ENCODE measurements at regions not wholly inside any gene's neighbourhood (a gene's known extent, or its start where the extent isn't known, plus 50 kb on each side); places are given as distances from the start of the nearest gene placed in this dataset.
"Not testable (repeated sequence)": the region's sequence is repeated elsewhere in the genome, so short reads cannot be mapped to it uniquely, and the experiment has no call there.

DNA sequence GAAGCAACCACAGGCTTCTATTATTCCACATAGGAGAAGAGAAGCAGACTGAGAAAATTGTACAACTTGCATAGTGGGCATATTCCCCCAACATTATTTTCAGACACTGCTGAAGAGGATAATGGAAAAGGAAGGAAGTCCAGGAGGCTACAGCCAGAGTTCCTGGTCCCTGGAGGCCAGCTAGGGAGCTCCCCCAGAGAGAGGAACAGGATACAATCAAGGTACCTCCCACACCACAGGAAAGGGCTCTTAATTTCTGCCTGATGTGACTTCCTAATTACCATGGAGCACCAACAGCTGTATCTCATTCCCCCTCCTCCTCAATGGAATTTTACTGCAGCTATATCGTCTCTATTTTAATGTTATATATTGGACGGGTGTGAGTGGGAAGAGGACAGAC lies 594.3 kb upstream of the NRSN1 start:
- DNase-seq: no peak

DNA sequence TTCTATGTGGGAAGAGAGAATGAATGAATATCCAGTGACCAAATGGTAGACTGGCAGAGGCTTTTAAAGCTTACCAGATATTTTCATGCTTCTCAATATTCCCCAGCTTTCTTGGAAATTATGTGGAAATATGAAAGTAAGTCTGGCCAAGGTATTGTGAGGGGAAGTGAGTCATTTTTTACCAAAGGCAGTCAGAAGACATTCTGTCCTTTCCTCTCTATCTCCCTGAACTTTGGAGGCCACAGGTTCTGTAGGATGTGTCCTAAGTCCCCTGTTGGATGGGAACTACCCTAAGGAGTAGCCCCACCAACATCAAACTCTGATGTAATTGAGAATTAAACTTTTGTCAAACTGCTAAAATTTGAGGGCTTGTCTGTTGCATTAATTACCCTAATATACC lies 593.8 kb upstream of the NRSN1 start:
- no peak for DNase-seq

DNA sequence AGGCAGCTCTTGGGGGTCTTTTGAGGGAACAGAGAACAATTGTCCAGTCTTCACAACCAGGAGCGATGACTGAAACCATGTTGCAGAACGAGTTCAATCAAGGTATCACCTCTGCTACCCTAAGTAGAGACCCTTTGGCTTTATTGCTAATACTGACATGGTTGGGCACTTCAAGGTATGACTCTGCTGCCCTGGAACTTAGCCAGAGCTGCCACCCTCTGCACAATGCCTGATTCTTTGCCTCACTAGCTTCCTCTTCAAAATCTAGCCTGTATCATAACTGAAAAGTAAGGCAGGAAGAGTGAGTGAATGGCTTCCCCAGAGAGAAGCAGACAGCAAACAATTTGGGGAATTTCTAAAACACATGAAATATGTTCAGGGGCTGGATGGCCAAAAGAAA lies 592.7 kb upstream of the NRSN1 start:
- no peak for DNase-seq

DNA sequence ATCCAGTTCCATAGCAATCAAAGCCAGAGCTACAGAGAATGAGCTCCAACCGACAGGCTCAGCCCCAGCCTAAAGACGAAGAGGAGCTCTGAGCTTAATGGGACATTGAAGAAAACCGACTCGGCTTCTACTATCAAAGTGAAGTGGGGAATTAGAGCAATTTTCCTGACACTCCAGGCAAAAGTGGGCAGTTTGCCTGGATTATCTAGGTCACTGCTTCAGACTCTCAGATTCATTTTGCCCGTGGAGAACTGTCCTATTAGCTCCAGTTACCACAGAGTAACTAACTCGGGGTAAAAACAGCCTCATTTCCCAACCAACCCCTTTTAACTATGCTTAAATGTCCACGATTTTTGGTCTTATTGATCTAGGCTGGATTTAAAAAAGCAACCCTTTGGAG lies 592.1 kb upstream of the NRSN1 start:
- no peak for DNase-seq

DNA sequence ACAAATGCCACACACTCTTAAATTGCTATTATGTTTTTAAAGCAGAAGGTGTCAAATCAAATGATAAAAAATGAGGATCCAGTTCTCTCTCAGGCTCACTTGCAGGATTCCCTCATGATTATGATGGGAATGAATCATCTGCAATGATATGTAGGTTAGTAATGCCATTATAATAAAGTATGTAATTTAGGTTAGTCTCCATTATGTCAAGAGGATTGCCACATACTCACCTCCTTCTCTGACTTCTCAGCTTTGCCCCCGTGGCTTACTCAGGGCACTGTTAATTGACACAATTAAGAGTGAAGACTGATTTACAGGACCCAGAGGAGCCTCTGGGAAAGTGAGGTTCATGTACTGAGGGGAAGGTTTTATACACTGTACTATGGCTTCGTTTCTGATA lies 591.7 kb upstream of the NRSN1 start:
- DNase-seq: no peak

DNA sequence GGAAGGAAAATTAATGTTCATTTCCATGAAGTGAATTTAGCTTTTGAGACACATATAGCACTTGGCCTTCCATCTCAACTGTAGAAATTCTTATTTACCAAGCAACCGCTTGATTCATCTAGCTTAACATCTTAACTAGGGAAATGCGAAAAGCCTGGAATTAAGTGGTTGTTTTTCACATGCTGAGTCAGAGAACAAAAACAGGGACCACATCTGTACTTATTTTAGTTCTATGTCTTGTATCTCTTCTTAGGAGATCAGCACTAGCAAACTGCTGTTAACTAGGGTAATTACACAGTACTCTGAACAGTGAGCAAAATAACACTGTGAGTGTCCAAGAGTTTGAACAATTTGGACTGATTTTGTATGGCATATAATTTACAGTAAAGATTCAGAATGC lies 590.9 kb upstream of the NRSN1 start:
- no peak for DNase-seq

DNA sequence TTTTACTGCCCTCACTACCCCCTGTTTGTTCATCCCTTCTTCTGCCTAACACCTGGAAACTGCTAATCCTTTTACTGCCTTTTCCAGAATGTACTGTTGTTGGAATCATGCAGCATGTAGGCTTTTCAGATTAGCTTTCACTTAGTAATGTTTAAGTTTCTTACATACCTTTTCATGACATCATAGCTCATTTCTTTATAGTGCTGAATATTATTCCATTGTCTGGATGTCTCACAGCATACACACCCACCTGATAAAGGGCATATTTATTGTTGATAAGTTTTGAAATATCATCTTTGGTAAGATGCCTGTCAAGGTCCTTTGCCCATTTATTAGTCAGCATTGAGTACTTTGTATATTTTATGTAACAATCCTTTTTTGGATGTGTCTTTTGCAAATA lies 588.2 kb upstream of the NRSN1 start:
- DNase-seq: no peak

DNA sequence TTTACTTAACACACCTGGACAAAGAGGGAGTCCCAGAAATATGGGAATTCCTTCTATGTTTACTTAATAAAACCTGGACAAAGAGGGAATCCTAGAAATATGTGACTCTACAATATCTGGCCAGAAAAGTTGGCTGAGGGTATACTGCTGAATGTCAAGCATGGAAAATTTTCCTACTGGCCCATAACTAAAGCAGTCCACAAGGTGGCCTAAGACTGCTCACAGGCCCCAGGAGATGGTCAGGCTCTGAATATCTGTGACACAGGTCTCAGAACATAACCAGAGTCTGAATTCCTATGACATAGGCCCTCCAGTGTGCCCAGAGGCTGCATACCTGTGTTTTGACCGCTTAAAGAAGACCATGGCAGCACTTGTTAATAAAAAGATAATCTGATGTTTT lies 578.2 kb upstream of the NRSN1 start:
- DNase-seq: no peak

DNA sequence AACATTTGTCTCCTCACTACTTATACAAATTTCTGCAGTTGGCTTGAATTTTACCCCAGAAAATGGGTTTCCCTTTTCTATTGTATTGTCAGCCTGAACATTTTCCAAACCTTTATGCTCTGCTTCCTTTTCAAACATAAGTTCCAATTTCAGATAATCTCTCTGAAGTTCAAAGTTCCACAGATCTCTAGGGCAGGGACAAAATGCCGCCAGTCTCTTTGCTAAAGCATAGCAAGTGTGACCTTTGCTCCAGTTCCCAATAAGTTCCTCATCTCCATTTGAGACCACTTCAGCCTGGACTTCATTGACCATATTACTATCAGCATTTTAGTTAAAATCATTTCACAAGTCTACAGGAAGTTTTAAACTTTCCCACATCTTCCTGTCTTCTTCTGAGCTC lies 571.1 kb upstream of the NRSN1 start:
- not testable (repeated sequence) for DNase-seq

DNA sequence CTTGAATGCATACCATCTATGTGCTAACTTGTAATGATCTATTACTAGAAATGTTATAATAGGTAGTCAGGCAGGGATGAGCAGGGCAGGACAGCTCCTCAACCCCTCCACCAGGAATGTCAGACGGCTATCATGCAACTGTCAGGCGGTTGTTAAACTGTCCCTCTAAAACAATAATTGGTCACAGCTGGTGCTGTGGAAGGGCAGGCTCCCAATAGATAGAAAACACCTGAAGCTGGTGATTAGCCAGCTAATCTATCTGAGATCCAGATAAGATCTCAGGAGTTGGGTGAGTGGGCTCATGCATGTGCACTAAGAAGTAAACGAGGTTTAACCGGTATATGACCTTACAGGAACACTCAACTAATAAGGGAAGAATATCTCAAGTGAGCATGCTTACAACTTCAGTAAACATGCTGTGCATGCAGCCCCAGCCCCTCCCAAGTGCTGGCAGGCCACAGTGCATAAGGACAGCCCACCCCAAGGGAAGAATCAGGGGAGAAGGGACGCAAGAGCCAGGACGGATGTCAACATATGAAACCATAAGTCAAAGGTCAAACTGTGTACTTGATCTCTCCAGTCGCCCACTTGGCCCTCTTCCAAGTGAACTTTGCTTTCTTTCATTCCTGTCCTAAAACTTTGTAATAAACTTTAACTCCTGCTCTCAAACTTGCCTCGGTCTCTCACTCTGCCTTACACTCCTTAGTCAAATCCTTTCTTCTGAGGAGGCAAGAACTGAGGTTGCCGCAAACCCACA lies 566.2 kb upstream of the NRSN1 start:
- DNase-seq: no peak

DNA sequence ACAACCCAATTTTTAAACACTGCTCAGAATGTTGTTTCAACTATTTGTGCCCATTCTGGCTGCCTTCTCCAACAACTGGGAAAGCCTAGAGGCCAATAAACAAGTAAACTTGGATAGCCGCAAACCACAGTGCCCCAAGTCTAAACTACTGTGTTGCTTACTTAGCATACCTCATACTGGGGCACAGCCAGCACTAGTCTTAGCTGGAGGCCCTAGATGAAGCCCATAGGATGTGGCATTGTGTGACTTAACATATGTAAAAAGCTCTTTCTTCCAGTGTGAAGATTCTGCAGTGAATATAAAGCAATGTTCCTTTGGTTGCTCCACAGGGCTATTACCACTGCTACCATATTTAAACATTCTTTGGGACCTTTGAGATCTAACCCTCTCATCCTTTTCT lies 564.3 kb upstream of the NRSN1 start:
- no peak for DNase-seq

DNA sequence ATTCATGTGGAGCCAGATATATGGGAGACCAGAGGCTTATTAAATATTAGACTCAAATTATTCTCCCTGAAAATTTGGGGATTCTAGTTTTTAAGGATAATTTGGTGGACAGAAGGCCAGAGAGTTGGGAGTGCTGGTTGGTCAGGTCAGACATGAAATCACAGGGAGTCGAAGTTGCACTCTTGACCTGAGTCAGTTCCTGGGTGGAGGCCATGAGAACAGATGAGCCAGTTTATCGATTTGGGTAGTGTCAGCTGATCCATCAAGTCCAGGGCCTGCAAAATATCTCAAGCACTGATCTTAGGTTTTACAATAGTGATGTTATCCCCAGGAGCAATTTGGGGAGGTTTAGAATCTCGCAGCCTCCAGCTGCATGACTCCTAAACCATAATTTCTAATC lies 563.5 kb upstream of the NRSN1 start:
- DNase-seq: no peak

DNA sequence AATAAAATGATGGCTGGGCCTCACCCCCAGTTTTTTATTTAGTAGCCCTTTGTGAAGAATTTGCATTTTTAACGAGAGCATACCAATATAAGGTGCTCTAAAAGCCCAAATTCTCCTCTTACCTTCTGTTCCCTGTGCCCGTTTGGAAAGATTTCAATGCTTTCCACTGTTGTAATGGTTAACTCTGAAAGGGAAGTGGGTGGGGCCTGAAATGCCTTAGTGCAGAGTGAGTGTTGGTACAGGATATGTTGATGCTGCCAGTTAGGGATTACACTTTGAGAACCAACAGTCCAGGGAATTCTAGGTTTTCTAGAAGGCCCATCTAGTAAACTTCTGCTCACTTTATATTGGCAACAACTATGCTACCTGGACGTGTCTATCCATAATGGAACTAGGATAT lies 562.7 kb upstream of the NRSN1 start:
- DNase-seq: no peak

DNA sequence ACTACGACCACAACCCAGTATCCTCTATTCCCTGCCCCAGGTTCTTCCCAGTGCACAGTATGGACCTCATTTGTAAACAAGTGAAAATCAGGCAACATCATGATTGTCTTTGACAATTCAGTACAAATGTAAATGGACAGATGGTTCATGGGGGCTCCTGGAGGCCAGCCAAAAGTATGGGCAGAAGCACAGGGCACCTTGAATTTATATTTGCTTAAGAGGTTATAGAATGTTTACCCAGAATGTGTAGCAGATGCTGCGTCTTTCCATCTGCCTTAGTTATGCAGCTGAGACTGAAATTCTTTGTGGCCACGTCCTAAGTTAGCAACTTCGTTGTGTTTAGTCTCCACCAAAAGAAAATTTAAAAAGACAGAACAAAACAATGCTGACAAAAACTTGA lies 559.6 kb upstream of the NRSN1 start:
- no peak for DNase-seq

DNA sequence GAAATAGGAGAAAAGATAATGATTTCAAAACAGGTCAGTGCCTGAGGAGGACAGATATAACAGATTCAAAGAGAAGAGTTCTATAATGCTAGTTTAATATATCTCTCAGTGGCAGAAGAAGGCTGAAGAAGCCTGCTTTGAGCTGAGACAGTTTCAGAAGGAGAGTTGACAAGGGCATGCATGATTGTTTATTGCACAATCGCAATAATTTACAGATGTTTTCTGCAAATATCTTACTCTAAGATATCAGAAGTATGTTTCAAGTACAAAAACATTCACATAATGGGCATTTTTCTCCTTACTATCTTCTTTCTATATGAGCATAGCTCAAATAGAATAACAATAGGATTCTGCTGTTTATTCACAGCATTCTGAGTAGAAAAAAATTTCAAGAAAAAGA lies 557.7 kb upstream of the NRSN1 start:
- DNase-seq: no peak

DNA sequence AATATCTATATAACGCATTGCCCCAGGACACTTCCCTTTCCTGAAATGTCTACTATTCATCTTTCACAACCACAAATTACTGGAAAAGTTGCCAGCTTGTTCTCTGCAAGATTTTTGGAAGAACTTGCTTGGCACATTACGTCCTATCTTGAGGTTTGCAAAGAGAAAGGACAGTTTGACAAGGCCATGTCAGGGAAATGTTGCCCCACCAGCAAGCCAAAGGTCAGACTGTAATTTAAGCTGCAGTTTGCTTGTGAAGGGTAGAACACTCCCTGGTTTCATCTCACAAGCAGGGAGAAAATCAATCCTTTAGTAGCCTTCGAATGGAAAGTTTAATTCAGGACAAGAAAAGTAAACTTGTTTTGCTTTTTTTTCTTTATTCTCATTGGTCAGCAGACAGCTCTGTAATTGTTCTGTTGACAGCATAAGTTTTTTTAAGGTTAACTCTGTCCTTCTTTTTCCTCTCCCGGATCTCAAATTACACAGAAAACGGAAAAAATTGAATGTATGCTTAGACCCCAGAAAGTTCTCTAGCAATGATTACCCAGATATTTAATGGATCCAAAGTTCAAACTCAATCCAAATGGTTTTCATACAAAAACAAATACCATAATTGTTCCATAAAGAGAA lies 541.8 kb upstream of the NRSN1 start:
- no peak for DNase-seq

DNA sequence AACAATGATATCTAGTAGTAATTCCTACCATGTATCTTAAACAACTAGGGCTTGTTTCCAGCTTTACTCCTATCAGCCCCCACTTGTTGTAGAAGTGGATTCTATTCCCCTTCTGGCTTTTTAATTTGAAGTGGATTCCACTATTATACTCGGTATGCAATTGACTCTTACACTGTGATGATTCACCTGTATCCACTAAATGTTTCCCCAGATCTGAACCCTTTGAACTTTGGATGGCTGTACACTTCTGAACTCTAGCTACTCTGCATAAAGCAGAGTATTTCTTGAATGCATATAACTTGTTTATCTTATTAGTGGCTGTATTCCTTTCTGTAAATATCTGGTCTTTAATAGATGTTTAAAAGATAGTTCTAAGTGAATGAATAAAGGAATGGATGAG lies 538.4 kb upstream of the NRSN1 start:
- DNase-seq: no peak

DNA sequence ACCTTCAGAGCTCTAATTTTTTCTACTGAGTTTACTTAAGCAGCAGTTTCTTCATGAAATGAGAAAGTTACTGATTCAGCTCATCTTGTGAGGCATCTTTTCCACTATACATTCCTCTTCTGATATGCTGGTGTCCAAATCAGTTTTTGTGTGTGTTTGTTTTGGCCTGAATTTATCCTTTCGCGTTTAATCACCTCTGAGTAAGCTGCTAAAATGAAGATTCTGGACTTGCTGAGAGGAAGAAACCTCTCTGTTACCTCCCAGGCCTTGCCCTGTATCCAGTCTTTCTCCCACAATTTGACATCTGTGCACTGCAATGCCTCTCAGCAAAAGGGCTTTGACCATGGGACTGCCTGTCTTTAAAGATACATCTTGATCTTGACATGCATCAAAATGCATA lies 536.2 kb upstream of the NRSN1 start:
- DNase-seq: no peak

DNA sequence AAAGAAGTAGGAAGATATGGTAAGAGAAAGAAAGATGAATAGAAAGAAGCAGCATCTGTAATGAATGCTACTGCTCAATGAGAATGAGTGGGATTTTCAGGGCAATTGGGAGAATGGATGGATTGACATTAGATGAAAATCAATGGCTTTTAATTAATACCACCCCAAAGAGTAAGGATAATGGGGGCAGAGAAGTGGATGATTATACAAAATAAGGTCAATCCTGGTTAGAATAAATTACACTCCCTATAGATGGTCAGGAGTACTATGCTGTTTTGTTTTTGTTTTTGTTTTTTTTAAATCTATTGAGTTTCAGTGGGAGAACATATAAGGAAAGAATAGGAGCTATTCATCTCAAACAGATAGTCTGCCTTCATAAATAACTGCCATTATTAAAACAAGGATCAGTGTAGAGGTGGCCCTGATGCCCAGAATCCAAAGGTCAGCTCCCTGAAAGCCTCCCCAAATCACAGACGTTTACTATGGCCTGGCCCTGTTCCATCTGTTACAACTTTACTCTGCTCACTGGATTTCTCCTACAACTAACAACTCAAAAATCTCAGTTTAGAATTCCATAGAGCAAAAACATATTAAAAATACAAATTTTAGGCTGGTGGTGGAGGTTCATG lies 535.4 kb upstream of the NRSN1 start:
- DNase-seq: no peak

DNA sequence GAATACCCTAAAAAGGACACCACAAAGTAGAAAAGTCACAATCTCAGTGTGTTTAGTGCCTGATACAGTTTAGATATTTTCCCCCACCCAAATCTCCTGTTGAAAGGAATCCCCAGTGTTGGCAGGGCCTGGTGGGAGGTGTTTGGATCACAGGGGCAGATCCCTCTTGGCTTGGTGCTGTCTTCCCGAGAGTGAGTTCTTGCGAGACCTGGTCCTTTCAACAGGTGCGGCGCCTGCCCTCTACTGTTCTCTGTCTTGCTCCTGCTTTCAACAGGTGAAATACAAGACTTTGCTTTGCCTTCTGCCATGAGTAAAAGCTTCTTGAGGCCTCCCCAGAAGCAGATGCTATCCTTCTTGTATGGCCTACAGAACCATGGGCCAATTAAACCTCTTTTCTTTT lies 534.3 kb upstream of the NRSN1 start:
- DNase-seq: no peak

DNA sequence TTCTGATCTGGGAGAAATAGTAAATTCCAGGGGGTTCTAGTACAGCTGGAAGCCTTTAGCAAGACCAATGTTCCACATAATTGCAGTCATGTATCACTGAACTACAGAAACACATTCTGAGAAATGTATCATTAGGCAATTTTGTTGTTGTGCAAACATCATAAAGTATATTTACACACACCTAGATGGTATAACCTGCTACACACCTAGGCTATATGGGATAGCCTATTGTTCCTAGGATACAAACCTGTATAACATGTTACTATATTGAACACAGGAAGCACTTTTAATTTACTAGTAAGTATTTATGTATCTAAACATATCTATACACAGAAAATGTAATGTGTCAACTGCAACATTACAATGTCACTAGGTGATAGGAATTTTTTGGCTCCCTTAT lies 525.9 kb upstream of the NRSN1 start:
- DNase-seq: no peak

DNA sequence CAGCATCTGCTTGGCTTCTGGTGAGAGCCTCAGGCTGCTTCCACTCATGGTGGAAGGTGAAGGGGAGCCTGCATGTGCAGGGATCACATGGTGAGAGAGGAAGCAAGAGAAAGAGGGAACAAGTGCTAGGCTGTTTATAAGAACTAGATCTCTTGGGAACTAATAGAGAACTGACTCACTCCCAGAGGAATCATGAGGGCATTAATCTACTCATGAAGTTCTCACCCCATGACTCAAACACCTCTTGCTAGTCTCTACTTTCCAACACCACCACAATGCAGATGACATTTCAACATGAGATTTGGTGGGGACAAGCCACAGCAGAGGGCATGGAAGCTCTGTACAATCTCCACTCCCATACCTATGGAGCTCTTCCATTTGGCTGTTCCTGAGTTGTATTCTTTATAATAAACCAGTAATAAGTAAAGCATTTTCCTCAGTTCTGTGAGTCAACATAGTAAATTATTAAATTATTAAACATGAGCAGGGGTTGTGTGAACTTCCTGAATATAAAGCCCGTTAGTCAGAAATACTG lies 524.1 kb upstream of the NRSN1 start:
- no peak for DNase-seq

DNA sequence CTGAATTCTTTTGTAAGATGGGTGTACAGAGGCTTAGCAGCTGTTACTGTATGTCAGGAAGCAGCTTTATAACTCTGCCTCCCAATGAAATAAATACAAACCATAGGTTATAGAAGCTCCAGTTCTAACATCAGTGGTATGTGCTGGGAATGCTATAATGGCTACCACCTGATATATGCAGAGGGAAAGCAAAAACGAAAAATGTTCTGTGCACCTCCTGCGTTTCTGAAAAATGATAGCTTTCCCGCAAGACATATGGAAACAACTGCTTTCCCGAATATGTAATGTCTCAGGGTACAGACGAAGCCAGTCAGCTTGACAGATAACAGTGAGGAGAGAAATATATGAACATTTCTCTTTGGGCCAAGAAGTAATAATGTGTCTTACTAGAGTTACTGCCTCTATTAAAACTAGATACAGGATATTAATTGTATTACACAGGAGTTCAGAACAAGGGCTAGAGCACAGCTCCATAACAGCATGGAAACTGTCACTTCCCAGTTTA lies 517.0 kb upstream of the NRSN1 start:
- no peak for DNase-seq

DNA sequence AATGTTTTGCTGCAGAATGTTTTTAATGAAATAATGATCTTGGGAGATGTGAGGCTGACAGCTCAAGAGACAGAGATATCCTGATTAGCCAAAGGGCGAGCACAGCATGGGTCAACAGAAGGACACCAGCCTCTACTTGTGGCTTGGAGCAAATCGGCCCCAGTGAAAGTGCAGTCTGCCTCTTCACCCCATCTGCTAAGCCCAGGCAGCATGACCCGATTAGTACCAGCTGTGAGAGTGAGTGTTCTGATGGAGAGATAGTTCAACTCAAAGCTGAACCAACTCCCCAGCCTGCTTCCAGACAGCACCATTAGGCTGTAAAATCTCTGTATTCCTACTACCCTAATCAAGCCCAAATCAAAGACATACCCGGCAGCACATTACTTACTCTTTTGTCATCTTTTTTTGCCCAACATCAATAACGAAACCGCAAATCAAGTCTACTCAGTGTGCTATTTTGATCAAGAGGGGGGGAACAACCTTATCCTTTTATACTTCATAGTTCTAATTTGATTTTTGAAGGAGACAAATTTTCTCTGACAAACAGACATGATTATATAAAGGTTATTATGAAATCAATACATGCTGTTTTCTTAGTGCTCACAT lies 514.1 kb upstream of the NRSN1 start:
- DNase-seq: no peak
